ENCODE measurements at regions not wholly inside any gene's neighbourhood (a gene's known extent, or its start where the extent isn't known, plus 50 kb on each side); places are given as distances from the start of the nearest gene placed in this dataset.

- no peaks in the 10 kb centered on the region for H3K4me1 ChIP-seq (ENCODE audit: control insufficient read depth, insufficient read depth, low read length)
- TF ChIP-seq CTCF (IDR thresholded peaks at IDR 0.05) (no peak), REST (IDR thresholded peaks at IDR 0.05; ENCODE audit: insufficient read depth in 1 of 2, low read depth in 2 of 2, low read length in 1 of 2) (no peak), TCF7L2 (IDR thresholded peaks at IDR 0.05; ENCODE audit: low read depth, low read length) (no peak), SIN3A (IDR thresholded peaks at IDR 0.05; ENCODE audit: borderline replicate concordance, insufficient read depth, low read depth, low read length) (no peak), POLR2AphosphoS5 (IDR thresholded peaks at IDR 0.05; ENCODE audit: low read depth, low read length) (no peak)
- intact Hi-C loops (cut with micrococcal nuclease; ENCODE audit: unreplicated experiment) = no loop called here
- no peak overlapping the region for H3K4me3 ChIP-seq (ENCODE audit: low read depth in 2 of 2, low read length in 2 of 2)
- POLR2A ChIA-PET = no interaction called here
- no peaks in the 10 kb centered on the region for H3K9me3 ChIP-seq (ENCODE audit: control insufficient read depth, insufficient read depth, low read depth, low read length)
- no peak for DNase-seq (ENCODE audit: low read depth, low spot score)
- in situ Hi-C loops (cut with HindIII; ENCODE audit: low pct_unique_long_range_greater_than_20kb, low sequenced_read_pairs) = no loop called here
- no peak overlapping the region for H3K27ac ChIP-seq (ENCODE audit: low read length)
- CTCF ChIA-PET = no interaction called here
- no peaks in the 10 kb centered on the region for H3K36me3 ChIP-seq (ENCODE audit: control insufficient read depth, insufficient read depth, low read length)
- H3K27me3 ChIP-seq (ENCODE audit: control insufficient read depth, insufficient read depth, low read length) = no peaks in the 10 kb centered on the region
- ATAC-seq = no peak
- no TSS peak for BruUV-seq (replicated peaks)
These were observed 568.7 kb upstream of the DSEL start for GRCh38 chr18:68085251-68085650.

GRCh38 chr18:68083776-68084175 is 567.3 kb upstream of the DSEL start:
- in situ Hi-C loops (cut with HindIII; ENCODE audit: low pct_unique_long_range_greater_than_20kb, low sequenced_read_pairs) (no loop called here), intact Hi-C loops (cut with micrococcal nuclease; ENCODE audit: unreplicated experiment) (no loop called here)
- ATAC-seq (no peak), DNase-seq (ENCODE audit: low read depth, low spot score) (no peak)
- Histone ChIP-seq H3K27me3 (ENCODE audit: control insufficient read depth, insufficient read depth, low read length) (no peaks in the 10 kb centered on the region), H3K4me1 (ENCODE audit: control insufficient read depth, insufficient read depth, low read length) (no peaks in the 10 kb centered on the region), H3K4me3 (ENCODE audit: low read depth in 2 of 2, low read length in 2 of 2) (no peak overlapping the region), H3K27ac (ENCODE audit: low read length) (no peak overlapping the region), H3K9me3 (ENCODE audit: control insufficient read depth, insufficient read depth, low read depth, low read length) (no peaks in the 10 kb centered on the region), H3K36me3 (ENCODE audit: control insufficient read depth, insufficient read depth, low read length) (no peaks in the 10 kb centered on the region)
- no peak for TF ChIP-seq REST (IDR thresholded peaks at IDR 0.05; ENCODE audit: insufficient read depth in 1 of 2, low read depth in 2 of 2, low read length in 1 of 2)
- no peak for TF ChIP-seq CTCF (IDR thresholded peaks at IDR 0.05)
- TF ChIP-seq POLR2AphosphoS5 (IDR thresholded peaks at IDR 0.05; ENCODE audit: low read depth, low read length) = no peak
- no peak for TF ChIP-seq TCF7L2 (IDR thresholded peaks at IDR 0.05; ENCODE audit: low read depth, low read length)
- no peak for TF ChIP-seq SIN3A (IDR thresholded peaks at IDR 0.05; ENCODE audit: borderline replicate concordance, insufficient read depth, low read depth, low read length)
- ChIA-PET POLR2A (no interaction called here), CTCF (no interaction called here)
- BruUV-seq (replicated peaks) = no TSS peak
